Activated CD8-positive, alpha-beta T cell treated with anti-CD3 and anti-CD28 coated beads for 36 hours (primary cell): ENCODE measurements at regions not wholly inside any gene's neighbourhood (a gene's known extent, or its start where the extent isn't known, plus 50 kb on each side); places are given as distances from the start of the nearest gene placed in this dataset.

ENCODE experiments used
- ATAC-seq: fragments of 200-7000 bp; cut with Tn5 transposase; one replicate; pipeline ENCODE4 v1.10.0; 2021; ENCODE audit warnings: mild to moderate bottlenecking, moderate library complexity
- CTCF ChIA-PET: fragments of 350-600 bp; sonication (Branson Sonifier 250); formaldehyde crosslinking; loops from one replicate; lab custom pipeline; 2021; ENCODE audit warnings: antibody characterized with exemption; lab: Charles Lee
- POLR2A ChIA-PET: fragments of 350-600 bp; sonication (Branson Sonifier 250); formaldehyde crosslinking; loops from one replicate; lab custom pipeline; 2021; ENCODE audit warnings: antibody characterized with exemption; lab: Charles Lee
- DNase-seq: peaks from one replicate; pipeline ENCODE4 v3.0.0-alpha.2; 2020
- H3K27ac Mint-ChIP-seq: one replicate; pipeline ENCODE4 v1.8.0; 2021; ENCODE audit warnings: mild to moderate bottlenecking, mixed read lengths
- H3K27me3 Mint-ChIP-seq: one replicate; pipeline ENCODE4 v1.8.0; 2021; ENCODE audit warnings: mixed read lengths
- H3K36me3 Mint-ChIP-seq: one replicate; pipeline ENCODE4 v1.8.0; 2021; ENCODE audit warnings: low read depth, mixed read lengths
- H3K4me1 Mint-ChIP-seq: one replicate; pipeline ENCODE4 v1.8.0; 2021; ENCODE audit warnings: low read depth, mixed read lengths
- H3K4me3 Mint-ChIP-seq: one replicate; pipeline ENCODE4 v1.8.0; 2021; ENCODE audit warnings: mild to moderate bottlenecking, moderate library complexity, mixed read lengths
- H3K9me3 Mint-ChIP-seq: one replicate; pipeline ENCODE4 v1.8.0; 2021; ENCODE audit warnings: mixed read lengths
- CTCF ChIP-seq: fragments of 200-600 bp; IDR thresholded peaks from one replicate; pipeline ENCODE4 v1.8.0; 2022; ENCODE audit warnings: antibody characterized with exemption, mild to moderate bottlenecking
- intact Hi-C: fragments of 100-400 bp; cut with micrococcal nuclease; formaldehyde crosslinking; loops from one replicate; pipeline ENCODE4 v1.10.0; 2022

DNA sequence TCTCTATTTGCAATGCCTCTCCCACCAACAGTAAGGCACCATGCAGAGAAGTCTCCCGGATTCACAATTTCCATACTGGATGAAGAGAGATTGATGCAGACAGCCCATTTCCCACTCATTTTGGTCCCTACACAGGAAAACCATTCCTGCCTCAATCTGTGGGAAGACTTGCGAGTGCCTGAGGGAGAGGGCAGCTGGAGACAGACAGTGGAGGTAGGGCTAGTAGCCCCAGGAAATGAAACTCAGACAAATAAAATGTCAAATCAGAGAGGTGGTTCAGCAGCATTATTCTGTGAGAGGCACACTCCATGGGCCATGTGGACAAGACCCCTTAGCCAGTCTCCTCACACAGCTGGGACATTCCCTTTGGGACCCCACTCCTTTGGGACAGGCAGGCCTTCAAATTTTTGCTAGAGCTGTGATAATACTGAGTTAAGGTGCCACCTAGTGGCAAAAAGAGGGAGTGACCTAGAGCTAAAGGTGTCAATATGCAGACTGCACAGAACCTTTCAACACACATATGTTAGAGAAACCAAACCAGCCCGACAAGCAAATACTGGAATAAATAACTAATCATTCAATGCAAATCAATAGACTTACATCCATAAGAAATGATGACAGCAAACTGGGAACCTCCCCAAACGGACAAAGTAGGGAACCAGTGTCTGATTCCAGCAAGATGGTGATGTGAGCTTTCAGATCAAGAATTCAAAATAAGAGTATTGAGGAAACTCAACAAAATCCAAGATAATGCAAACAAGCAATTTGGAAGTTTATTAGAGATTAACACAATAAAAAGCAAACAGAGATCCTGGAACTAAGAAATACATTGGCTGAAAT lies 1865.3 kb upstream of the AGA start:
- peak; percentile 68 for TF ChIP-seq CTCF
- no peaks in the 10 kb centered on the region for H3K36me3 Mint-ChIP-seq
- intact Hi-C loops: no loop called here
- POLR2A ChIA-PET: no interaction called here
- H3K4me1 Mint-ChIP-seq: no peaks in the 10 kb centered on the region
- DNase-seq: peak; percentile 39
- no peak overlapping the region for H3K4me3 Mint-ChIP-seq
- CTCF ChIA-PET: interaction anchor here (1.1 kb wide), 1 partner anchor 28 kb away, joined by 4 read pairs; no protein-coding TSS in a partner anchor
- H3K9me3 Mint-ChIP-seq: peaks cover 16% of the 10 kb centered on the region
- ATAC-seq: no peak
- no peak overlapping the region for H3K27ac Mint-ChIP-seq
- no peaks in the 10 kb centered on the region for H3K27me3 Mint-ChIP-seq

DNA sequence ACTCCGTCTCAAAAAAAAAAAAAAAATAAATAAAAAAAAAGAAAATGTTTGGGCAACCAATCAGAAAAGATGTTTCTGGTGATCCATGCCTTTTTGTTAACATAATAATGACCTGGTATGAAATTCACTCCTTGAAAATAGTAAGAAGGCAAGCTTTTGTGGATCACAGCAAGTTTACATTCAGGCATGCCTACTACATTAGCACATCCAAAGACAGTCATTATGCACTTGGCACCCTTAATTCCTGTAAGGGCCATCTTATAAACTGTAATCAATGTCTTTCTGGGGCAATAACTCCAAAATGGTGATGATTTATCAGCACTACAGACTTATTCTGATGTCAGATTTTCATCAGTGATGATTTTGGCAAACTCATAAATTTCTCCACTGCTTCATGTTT lies 1871.6 kb upstream of the AGA start:
- Mint-ChIP-seq H3K9me3 (peaks cover 11% of the 10 kb centered on the region), H3K4me3 (no peak overlapping the region), H3K27ac (no peak overlapping the region), H3K4me1 (no peaks in the 10 kb centered on the region), H3K27me3 (no peaks in the 10 kb centered on the region), H3K36me3 (no peaks in the 10 kb centered on the region)
- ChIA-PET POLR2A (no interaction called here), CTCF (no interaction called here)
- intact Hi-C loops: no loop called here
- DNase-seq (no peak), ATAC-seq (no peak)
- TF ChIP-seq CTCF: no peak

- H3K9me3 Mint-ChIP-seq: peaks cover 1% of the 10 kb centered on the region
- no peaks in the 10 kb centered on the region for H3K36me3 Mint-ChIP-seq
- DNase-seq (no peak), ATAC-seq (no peak)
- no peak overlapping the region for H3K27ac Mint-ChIP-seq
- no peak overlapping the region for H3K4me3 Mint-ChIP-seq
- ChIA-PET POLR2A (no interaction called here), CTCF (no interaction called here)
- no peaks in the 10 kb centered on the region for H3K4me1 Mint-ChIP-seq
- no peak for TF ChIP-seq CTCF
- H3K27me3 Mint-ChIP-seq: no peaks in the 10 kb centered on the region
- intact Hi-C loops: no loop called here
Measured at GRCh38 chr4:179325181-179325580, 1882.9 kb upstream of the AGA start.

GRCh38 chr4:179328627-179329026 lies 1886.4 kb upstream of the AGA start:
- Mint-ChIP-seq H3K4me3 (no peak overlapping the region), H3K36me3 (no peaks in the 10 kb centered on the region), H3K9me3 (peaks cover 1% of the 10 kb centered on the region), H3K4me1 (no peaks in the 10 kb centered on the region), H3K27ac (no peak overlapping the region), H3K27me3 (no peaks in the 10 kb centered on the region)
- ChIA-PET POLR2A (no interaction called here), CTCF (no interaction called here)
- DNase-seq (no peak), ATAC-seq (no peak)
- intact Hi-C loops: no loop called here
- TF ChIP-seq CTCF: no peak

DNA sequence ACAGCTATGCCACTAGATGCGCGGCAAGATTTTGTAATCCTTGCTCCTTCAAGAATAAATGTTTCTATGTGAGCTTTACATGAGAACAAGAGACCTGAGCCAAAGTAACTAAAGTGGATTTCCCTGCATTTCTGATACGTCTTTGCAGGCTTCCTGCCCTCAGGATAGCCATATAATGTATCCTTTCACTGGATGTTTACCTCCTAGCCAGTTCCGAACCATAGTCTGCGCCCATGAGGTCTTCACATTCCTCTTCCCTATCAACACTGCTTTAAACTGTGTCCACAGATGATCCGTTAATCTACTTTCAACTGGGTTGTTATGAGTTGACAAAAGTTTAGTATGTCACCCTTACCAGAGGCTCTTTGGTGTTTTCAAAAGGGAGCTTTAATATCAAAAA lies 1889.1 kb upstream of the AGA start:
- ATAC-seq (no peak), DNase-seq (no peak)
- ChIA-PET POLR2A (no interaction called here), CTCF (no interaction called here)
- Mint-ChIP-seq H3K4me1 (no peaks in the 10 kb centered on the region), H3K9me3 (peaks cover 1% of the 10 kb centered on the region), H3K27ac (no peak overlapping the region), H3K36me3 (no peaks in the 10 kb centered on the region), H3K27me3 (no peaks in the 10 kb centered on the region), H3K4me3 (no peak overlapping the region)
- intact Hi-C loops: no loop called here
- TF ChIP-seq CTCF: no peak
